ENCODE measurements at regions not wholly inside any gene's neighbourhood (a gene's known extent, or its start where the extent isn't known, plus 50 kb on each side); places are given as distances from the start of the nearest gene placed in this dataset.

GRCh38 chr5:171680485-171680884 is 105.1 kb upstream of the SMIM23 start (continued):
- TF ChIP-seq CTCF (IDR thresholded peaks at IDR 0.05; ENCODE audit: control extremely low read depth in 1 of 3, insufficient read depth in 1 of 3, low read depth in 1 of 3, low read length in 3 of 3) (peak in 2 of 3 experiments; percentile 19 to 39; a peak in 3 of 4 replicates), EZH2 (IDR thresholded peaks at IDR 0.05; ENCODE audit: low read depth, low read length, severe bottlenecking) (no peak), POLR2A (IDR thresholded peaks at IDR 0.05; ENCODE audit: control extremely low read depth in 1 of 2, low read depth in 2 of 2, low read length in 2 of 2) (no peak)

All from H1 (cell line).